Subcutaneous abdominal adipose tissue (tissue), 5 donors: ENCODE measurements at regions not wholly inside any gene's neighbourhood (a gene's known extent, or its start where the extent isn't known, plus 50 kb on each side); places are given as distances from the start of the nearest gene placed in this dataset.
"Not testable (repeated sequence)": the region's sequence is repeated elsewhere in the genome, so short reads cannot be mapped to it uniquely, and the experiment has no call there.

Experiments used
- H3K27ac ChIP-seq: one replicate; pipeline ENCODE4 v1.7.0; 2013; ENCODE audit warnings: low read depth, mild to moderate bottlenecking, inconsistent platforms, low read length, moderate library complexity
- H3K27me3 ChIP-seq, 5 donors: one replicate each; pipeline ENCODE4 v1.7.0; 2013; ENCODE audit warnings: low read length in 5 of 5, inconsistent platforms in 1 of 5; ENCODE audit not compliant: control insufficient read depth in 5 of 5, insufficient read depth in 4 of 5
- H3K36me3 ChIP-seq, 5 donors: one replicate each; pipeline ENCODE4 v1.7.0; 2013; ENCODE audit warnings: low read length in 5 of 5; ENCODE audit not compliant: control insufficient read depth in 5 of 5, insufficient read depth in 5 of 5
- H3K4me1 ChIP-seq, 5 donors: one replicate each; pipeline ENCODE4 v1.7.0; 2013; ENCODE audit warnings: low read length in 5 of 5, mild to moderate bottlenecking in 3 of 5, moderate library complexity in 1 of 5; ENCODE audit not compliant: control insufficient read depth in 5 of 5, insufficient read depth in 5 of 5
- H3K4me3 ChIP-seq, 5 donors: one replicate each; pipeline ENCODE4 v1.7.0; 2013; ENCODE audit warnings: low read length in 5 of 5, low read depth in 1 of 5
- H3K9ac ChIP-seq, 5 donors: one replicate each; pipeline ENCODE4 v1.7.0; 2013; ENCODE audit warnings: low read length in 5 of 5, mild to moderate bottlenecking in 4 of 5, moderate library complexity in 3 of 5
- H3K9me3 ChIP-seq, 5 donors: one replicate each; pipeline ENCODE4 v1.7.0; 2013; ENCODE audit warnings: low read length in 5 of 5; ENCODE audit not compliant: control insufficient read depth in 5 of 5
- donor health status: healthy.
- donor health status: healthy.
- donor health status: healthy.
- donor health status: healthy.
- donor health status: healthy.

DNA sequence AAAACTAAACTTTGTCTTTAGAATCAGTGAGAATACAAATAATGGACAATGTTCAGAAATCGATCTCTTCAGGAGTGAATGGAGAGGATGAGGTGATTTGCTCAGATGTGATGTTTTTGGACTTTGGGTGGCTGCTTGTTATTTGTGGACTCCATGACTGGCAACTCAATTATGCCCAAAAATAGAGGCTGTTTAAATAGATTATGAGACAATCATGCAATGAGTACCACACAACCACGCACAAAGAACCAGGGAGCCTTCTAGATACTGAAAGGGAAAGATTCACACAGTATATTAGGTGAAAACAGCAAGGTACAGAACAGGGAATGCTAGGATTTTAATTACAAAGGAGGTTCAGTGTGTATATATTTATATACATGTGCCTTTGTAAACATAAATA is 141.3 kb upstream of the ANK3 start:
- no peak overlapping the region for H3K9ac ChIP-seq
- H3K27me3 ChIP-seq = no peaks in the 10 kb centered on the region
- H3K4me3 ChIP-seq = no peak overlapping the region
- no peaks in the 10 kb centered on the region for H3K36me3 ChIP-seq
- no peak overlapping the region for H3K27ac ChIP-seq
- no peaks in the 10 kb centered on the region for H3K9me3 ChIP-seq
- no peaks in the 10 kb centered on the region for H3K4me1 ChIP-seq

- Histone ChIP-seq H3K36me3 (no peaks in the 10 kb centered on the region), H3K9me3 (no peaks in the 10 kb centered on the region), H3K4me3 (no peak overlapping the region), H3K4me1 (no peaks in the 10 kb centered on the region), H3K27ac (no peak overlapping the region), H3K27me3 (no peaks in the 10 kb centered on the region), H3K9ac (no peak overlapping the region)
Measured at GRCh38 chr10:60527676-60528075, 138.0 kb upstream of the ANK3 start.

DNA sequence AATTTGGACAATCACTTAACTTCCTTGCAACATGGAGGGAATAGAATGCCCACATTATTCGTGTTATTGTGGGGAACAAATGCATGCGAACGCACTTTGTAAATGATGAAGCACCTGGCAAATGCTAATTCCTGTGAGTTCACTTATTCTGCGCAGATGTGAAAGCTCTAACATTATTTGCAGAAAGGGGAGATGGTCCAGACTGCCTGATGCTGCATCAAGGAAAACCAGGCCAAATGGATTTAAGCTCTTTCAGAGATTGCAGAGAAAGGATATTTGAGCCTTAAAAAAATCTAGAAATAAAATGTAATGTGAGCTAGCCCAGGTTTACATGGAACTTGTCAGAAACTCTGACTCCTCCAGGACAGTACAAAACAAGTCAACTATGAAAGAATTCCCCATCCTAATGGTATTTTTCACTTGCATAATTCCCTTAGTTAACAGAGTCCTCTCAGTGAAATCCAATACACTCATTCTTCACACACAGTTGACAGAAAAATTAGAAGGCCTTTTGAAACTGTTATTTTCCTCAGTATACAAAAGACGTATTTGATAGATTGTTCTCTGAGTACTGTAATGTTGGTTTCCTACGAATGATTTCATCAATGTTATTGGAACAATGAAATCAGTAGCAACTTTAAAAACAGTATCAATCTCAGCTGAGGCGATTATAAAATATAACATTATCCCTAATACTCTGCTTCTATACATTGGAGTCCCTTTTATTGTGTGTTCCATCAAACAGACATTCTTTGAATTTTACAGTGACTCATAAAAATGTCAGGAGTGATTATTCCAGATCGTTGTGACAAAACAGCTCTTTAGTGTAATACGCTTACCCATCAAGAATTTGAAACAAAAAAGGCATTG is 136.3 kb upstream of the ANK3 start:
- Histone ChIP-seq H3K9me3 (no peaks in the 10 kb centered on the region), H3K36me3 (no peaks in the 10 kb centered on the region), H3K27me3 (no peaks in the 10 kb centered on the region), H3K27ac (no peak overlapping the region), H3K4me1 (no peaks in the 10 kb centered on the region), H3K9ac (no peak overlapping the region), H3K4me3 (no peak overlapping the region)

DNA sequence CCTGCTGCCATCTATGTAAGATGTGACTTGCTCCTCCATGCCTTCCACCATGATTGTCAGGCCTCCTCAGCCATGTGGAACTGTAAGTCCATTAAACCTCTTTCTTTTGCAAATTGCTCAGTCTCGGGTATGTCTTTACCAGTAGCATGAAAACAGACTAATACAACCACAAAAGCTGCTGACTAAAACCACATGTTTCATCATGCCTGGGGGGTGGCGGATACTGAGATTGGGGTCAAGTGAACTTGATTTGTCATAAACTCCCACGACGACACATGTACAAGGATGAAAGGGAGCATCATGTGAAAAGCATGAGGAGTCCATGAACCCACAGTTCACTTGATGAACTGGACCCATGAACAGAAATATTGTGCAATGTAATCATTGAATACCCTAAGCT is 134.9 kb upstream of the ANK3 start:
- Histone ChIP-seq H3K27me3 (no peaks in the 10 kb centered on the region), H3K4me1 (no peaks in the 10 kb centered on the region), H3K36me3 (no peaks in the 10 kb centered on the region), H3K27ac (no peak overlapping the region), H3K9ac (no peak overlapping the region), H3K9me3 (no peaks in the 10 kb centered on the region), H3K4me3 (no peak overlapping the region)

DNA sequence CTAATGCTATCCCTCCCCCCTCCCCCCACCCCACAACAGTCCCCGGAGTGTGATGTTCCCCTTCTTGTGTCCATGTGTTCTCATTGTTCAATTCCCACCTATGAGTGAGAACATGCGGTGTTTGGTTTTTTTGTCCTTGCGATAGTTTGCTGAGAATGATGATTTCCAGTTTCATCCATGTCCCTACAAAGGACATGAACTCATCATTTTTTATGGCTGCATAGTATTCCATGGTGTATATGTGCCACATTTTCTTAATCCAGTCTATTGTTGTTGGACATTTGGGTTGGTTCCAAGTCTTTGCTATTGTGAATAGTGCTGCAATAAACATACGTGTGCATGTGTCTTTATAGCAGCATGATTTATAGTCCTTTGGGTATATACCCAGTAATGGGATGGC is 133.7 kb upstream of the ANK3 start:
- not testable (repeated sequence) for H3K36me3 ChIP-seq, H3K27me3 ChIP-seq, H3K9me3 ChIP-seq, H3K9ac ChIP-seq, H3K4me3 ChIP-seq, H3K4me1 ChIP-seq, H3K27ac ChIP-seq

- Histone ChIP-seq H3K4me3 (no peak overlapping the region), H3K27me3 (no peaks in the 10 kb centered on the region), H3K9ac (no peak overlapping the region), H3K36me3 (no peaks in the 10 kb centered on the region), H3K27ac (no peak overlapping the region), H3K9me3 (no peaks in the 10 kb centered on the region), H3K4me1 (no peaks in the 10 kb centered on the region)
Measured at GRCh38 chr10:60522617-60523016, 132.9 kb upstream of the ANK3 start.

GRCh38 chr10:60521974-60522405 is 132.3 kb upstream of the ANK3 start:
- no peak overlapping the region for H3K27ac ChIP-seq

GRCh38 chr10:60518745-60519144 is 129.1 kb upstream of the ANK3 start:
- H3K9me3 ChIP-seq = no peaks in the 10 kb centered on the region
- no peaks in the 10 kb centered on the region for H3K4me1 ChIP-seq
- H3K27me3 ChIP-seq = no peaks in the 10 kb centered on the region
- H3K4me3 ChIP-seq = no peak overlapping the region
- no peak overlapping the region for H3K9ac ChIP-seq
- H3K36me3 ChIP-seq = no peaks in the 10 kb centered on the region
- no peak overlapping the region for H3K27ac ChIP-seq

More at GRCh38 chr10:60521974-60522405, 132.3 kb upstream of the ANK3 start:
- no peak overlapping the region for H3K4me3 ChIP-seq
- no peaks in the 10 kb centered on the region for H3K27me3 ChIP-seq
- H3K4me1 ChIP-seq = no peaks in the 10 kb centered on the region
- no peaks in the 10 kb centered on the region for H3K9me3 ChIP-seq
- H3K36me3 ChIP-seq = no peaks in the 10 kb centered on the region
- H3K9ac ChIP-seq = no peak overlapping the region

GRCh38 chr10:60517805-60518204 is 128.1 kb upstream of the ANK3 start:
- Histone ChIP-seq H3K36me3 (no peaks in the 10 kb centered on the region), H3K4me1 (no peaks in the 10 kb centered on the region), H3K9ac (no peak overlapping the region), H3K4me3 (no peak overlapping the region), H3K27ac (no peak overlapping the region), H3K27me3 (no peaks in the 10 kb centered on the region), H3K9me3 (no peaks in the 10 kb centered on the region)

- Histone ChIP-seq H3K36me3 (no peaks in the 10 kb centered on the region), H3K4me1 (no peaks in the 10 kb centered on the region), H3K9ac (no peak overlapping the region), H3K27me3 (no peaks in the 10 kb centered on the region), H3K27ac (no peak overlapping the region), H3K4me3 (no peak overlapping the region), H3K9me3 (no peaks in the 10 kb centered on the region)
Measured at GRCh38 chr10:60513281-60513680, 123.6 kb upstream of the ANK3 start.
